ENCODE measurements at regions not wholly inside any gene's neighbourhood (a gene's known extent, or its start where the extent isn't known, plus 50 kb on each side); places are given as distances from the start of the nearest gene placed in this dataset.

DNA sequence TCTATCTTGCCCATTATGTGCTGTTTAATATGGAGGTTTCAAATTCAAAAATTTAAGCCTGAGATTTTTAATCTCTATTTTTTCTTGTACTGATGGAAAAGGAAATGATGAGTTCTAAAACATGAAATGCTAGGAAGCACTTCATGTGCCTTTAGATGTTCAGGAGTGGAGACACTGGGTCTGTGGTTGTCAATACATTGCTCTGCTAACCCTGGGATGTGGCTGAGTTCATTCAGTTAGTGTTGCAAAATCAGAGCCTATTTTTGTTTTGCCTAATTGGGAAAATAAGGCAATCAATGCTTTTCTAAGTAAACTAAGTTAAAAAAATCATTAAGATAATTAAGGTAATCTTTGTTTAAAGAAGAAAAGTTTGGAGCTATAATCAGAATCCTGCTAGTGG, 83.1 kb downstream of the DIPK2A start:
- TF ChIP-seq EP300 (IDR thresholded peaks at IDR 0.05) (no peak), POLR2A (IDR thresholded peaks at IDR 0.05) (no peak)
- TF ChIP-seq, protein P1, sequence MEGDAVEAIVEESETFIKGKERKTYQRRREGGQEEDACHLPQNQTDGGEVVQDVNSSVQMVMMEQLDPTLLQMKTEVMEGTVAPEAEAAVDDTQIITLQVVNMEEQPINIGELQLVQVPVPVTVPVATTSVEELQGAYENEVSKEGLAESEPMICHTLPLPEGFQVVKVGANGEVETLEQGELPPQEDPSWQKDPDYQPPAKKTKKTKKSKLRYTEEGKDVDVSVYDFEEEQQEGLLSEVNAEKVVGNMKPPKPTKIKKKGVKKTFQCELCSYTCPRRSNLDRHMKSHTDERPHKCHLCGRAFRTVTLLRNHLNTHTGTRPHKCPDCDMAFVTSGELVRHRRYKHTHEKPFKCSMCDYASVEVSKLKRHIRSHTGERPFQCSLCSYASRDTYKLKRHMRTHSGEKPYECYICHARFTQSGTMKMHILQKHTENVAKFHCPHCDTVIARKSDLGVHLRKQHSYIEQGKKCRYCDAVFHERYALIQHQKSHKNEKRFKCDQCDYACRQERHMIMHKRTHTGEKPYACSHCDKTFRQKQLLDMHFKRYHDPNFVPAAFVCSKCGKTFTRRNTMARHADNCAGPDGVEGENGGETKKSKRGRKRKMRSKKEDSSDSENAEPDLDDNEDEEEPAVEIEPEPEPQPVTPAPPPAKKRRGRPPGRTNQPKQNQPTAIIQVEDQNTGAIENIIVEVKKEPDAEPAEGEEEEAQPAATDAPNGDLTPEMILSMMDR (IDR thresholded peaks at IDR 0.05), result no peak

Measured in tibial nerve (tissue), 4 donors.